ENCODE measurements at regions not wholly inside any gene's neighbourhood (a gene's known extent, or its start where the extent isn't known, plus 50 kb on each side); places are given as distances from the start of the nearest gene placed in this dataset.
"Not testable (repeated sequence)": the region's sequence is repeated elsewhere in the genome, so short reads cannot be mapped to it uniquely, and the experiment has no call there.

DNA sequence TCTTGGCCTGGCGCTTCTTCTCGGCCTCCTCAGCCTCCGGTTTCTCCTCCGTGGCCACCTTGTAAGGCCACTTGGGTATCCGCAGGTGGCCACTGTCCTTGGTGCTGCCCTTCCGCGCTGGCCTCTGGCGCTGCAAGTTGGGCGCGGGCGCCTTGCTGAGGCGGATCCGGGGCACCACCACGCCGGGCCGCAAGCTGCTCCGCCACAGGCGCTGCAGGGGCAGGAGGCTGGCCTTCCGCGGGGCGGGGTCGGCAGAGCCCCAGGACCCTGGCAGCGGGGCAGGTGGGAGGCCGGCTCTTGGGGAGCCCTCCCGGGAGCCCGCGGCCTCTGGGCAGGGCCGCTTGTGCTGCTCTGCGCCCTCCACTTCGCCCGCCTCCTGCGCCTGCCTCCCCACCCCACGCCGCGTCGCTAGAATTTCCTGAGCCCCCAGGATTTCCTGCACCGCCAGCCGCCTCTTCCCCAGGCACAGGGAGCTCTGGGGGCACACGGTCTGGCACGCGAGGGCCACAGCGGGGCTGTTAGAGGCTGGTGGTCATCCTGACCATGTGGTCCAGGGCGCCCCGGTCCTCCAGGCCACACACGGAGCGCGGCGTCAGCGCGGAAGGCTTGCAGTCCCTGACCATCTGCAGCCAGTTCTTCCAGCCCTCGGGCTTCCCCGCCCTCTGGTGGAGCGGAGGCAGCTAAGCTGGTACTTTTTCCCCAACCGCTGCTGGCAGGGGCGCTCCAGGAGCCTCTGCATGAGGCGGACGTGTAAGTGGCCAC, 60.1 kb upstream of the OR4C13 start:
- H3K27ac ChIP-seq (ENCODE audit: insufficient read depth in 1 of 2, low read depth in 1 of 2, low read length in 2 of 2, poor library complexity in 1 of 2, severe bottlenecking in 2 of 2); H3K36me3 ChIP-seq (ENCODE audit: control insufficient read depth in 4 of 4, insufficient read depth in 4 of 4, low read length in 3 of 4); CTCF ChIA-PET; H3K4me3 ChIP-seq (ENCODE audit: control insufficient read depth in 1 of 7, extremely low read depth in 1 of 7, insufficient read depth in 4 of 7, low read depth in 2 of 7, low read length in 6 of 7); H3K9me3 ChIP-seq (ENCODE audit: control extremely low read depth in 1 of 5, control insufficient read depth in 4 of 5, insufficient read depth in 2 of 5, low read depth in 1 of 5, low read length in 4 of 5); POLR2A ChIA-PET; H3K4me1 ChIP-seq (ENCODE audit: control extremely low read depth in 1 of 4, control insufficient read depth in 4 of 4, insufficient read depth in 4 of 4, low read length in 3 of 4); DNase-seq; H3K27me3 ChIP-seq (replicated peaks in 2 of 5; ENCODE audit: control insufficient read depth in 4 of 5, insufficient read depth in 5 of 5, low read length in 4 of 5): not testable (repeated sequence)
- 43% methylated on average over 52 of the region's 57 CpGs for WGBS (ENCODE audit: insufficient coverage)

DNA sequence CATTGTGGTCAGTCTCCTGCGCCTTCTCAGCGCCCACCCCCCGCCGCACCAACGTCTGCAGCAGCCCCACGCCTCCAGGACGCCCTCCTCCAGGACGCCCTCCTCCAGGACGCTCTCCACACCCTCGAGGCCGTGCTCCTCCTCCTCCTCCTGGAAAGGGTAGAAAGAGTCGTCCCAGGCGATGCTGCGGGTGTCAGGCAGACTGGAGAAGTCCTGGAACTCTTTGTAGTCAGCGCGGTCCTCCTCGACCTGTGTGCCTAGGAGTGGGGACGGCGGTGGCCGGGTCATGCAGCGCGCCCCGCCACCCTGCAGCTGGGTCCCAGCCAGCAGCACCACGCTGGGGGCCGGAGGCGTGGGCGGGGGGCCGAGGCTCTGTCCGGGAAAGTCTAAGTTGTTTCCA, 58.7 kb upstream of the OR4C13 start:
- POLR2A ChIA-PET; H3K4me3 ChIP-seq (ENCODE audit: control insufficient read depth in 1 of 7, extremely low read depth in 1 of 7, insufficient read depth in 4 of 7, low read depth in 2 of 7, low read length in 6 of 7); H3K36me3 ChIP-seq (ENCODE audit: control insufficient read depth in 4 of 4, insufficient read depth in 4 of 4, low read length in 3 of 4); DNase-seq; H3K27me3 ChIP-seq (replicated peaks in 2 of 5; ENCODE audit: control insufficient read depth in 4 of 5, insufficient read depth in 5 of 5, low read length in 4 of 5); H3K4me1 ChIP-seq (ENCODE audit: control extremely low read depth in 1 of 4, control insufficient read depth in 4 of 4, insufficient read depth in 4 of 4, low read length in 3 of 4); H3K27ac ChIP-seq (ENCODE audit: insufficient read depth in 1 of 2, low read depth in 1 of 2, low read length in 2 of 2, poor library complexity in 1 of 2, severe bottlenecking in 2 of 2); CTCF ChIA-PET; H3K9me3 ChIP-seq (ENCODE audit: control extremely low read depth in 1 of 5, control insufficient read depth in 4 of 5, insufficient read depth in 2 of 5, low read depth in 1 of 5, low read length in 4 of 5): not testable (repeated sequence)
- WGBS (ENCODE audit: insufficient coverage), result 95% methylated on average over 22 of the region's 29 CpGs
